OCI-LY3 (cell line): ENCODE measurements at regions not wholly inside any gene's neighbourhood (a gene's known extent, or its start where the extent isn't known, plus 50 kb on each side); places are given as distances from the start of the nearest gene placed in this dataset.

Source experiments
- CTCF ChIP-seq: fragments of 200-600, 300-600 bp; sonication (generic); IDR thresholded peaks from 2 replicates; pipeline ENCODE4 v1.5.1; 2014; ENCODE audit warnings: antibody characterized with exemption, low read length, low read depth
- EZH2phosphoT487 ChIP-seq: fragments of 200-600 bp; shearing (Covaris generic); IDR thresholded peaks from 2 replicates; pipeline ENCODE4 v1.6.1; 2018; ENCODE audit warnings: antibody characterized with exemption, mixed run types, low read depth

GRCh38 chr1:30489737-30490389 is 233.5 kb downstream of the MATN1 start:
- no peak for TF ChIP-seq CTCF
- no peak for TF ChIP-seq EZH2phosphoT487
